ENCODE measurements at regions not wholly inside any gene's neighbourhood (a gene's known extent, or its start where the extent isn't known, plus 50 kb on each side); places are given as distances from the start of the nearest gene placed in this dataset.

GRCh38 chr22:27350306-27350705 lies 451.2 kb downstream of the MN1 start (continued):
- no peak for TF ChIP-seq RFX5 (IDR thresholded peaks at IDR 0.05; ENCODE audit: borderline replicate concordance, low read depth, low read length)
- no peak for TF ChIP-seq TEAD4 (IDR thresholded peaks at IDR 0.05; ENCODE audit: low read depth, low read length)
- TF ChIP-seq ATF2 (IDR thresholded peaks at IDR 0.05; ENCODE audit: low read length), result no peak
- no peak for TF ChIP-seq ZNF274 (IDR thresholded peaks at IDR 0.05; ENCODE audit: borderline replicate concordance, extremely low read depth, low read length)
- no peak for TF ChIP-seq CHD7 (IDR thresholded peaks at IDR 0.05; ENCODE audit: insufficient replicate concordance, low read length)

All from H1 (cell line).